ENCODE measurements at regions not wholly inside any gene's neighbourhood (a gene's known extent, or its start where the extent isn't known, plus 50 kb on each side); places are given as distances from the start of the nearest gene placed in this dataset.

DNA sequence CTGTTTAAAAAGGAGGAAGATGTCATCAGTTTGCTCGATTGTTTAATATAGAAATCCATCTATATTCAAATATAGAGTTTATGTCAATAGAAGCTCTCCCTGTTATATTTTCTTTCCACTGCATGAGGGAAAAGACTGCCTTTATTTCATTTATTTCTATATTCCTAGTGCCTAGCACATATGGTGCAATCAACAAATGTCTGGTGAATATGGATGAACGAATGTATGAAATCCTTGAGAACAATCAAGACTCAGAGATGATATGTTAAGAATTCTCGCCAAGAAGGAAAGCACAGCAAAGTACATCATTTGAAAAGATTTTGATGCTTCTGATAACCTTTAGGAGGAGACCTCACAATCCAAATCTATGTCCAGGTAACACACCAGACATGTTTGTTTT lies 296.0 kb upstream of the LMO3 start (continued):
- TF ChIP-seq, protein P1, sequence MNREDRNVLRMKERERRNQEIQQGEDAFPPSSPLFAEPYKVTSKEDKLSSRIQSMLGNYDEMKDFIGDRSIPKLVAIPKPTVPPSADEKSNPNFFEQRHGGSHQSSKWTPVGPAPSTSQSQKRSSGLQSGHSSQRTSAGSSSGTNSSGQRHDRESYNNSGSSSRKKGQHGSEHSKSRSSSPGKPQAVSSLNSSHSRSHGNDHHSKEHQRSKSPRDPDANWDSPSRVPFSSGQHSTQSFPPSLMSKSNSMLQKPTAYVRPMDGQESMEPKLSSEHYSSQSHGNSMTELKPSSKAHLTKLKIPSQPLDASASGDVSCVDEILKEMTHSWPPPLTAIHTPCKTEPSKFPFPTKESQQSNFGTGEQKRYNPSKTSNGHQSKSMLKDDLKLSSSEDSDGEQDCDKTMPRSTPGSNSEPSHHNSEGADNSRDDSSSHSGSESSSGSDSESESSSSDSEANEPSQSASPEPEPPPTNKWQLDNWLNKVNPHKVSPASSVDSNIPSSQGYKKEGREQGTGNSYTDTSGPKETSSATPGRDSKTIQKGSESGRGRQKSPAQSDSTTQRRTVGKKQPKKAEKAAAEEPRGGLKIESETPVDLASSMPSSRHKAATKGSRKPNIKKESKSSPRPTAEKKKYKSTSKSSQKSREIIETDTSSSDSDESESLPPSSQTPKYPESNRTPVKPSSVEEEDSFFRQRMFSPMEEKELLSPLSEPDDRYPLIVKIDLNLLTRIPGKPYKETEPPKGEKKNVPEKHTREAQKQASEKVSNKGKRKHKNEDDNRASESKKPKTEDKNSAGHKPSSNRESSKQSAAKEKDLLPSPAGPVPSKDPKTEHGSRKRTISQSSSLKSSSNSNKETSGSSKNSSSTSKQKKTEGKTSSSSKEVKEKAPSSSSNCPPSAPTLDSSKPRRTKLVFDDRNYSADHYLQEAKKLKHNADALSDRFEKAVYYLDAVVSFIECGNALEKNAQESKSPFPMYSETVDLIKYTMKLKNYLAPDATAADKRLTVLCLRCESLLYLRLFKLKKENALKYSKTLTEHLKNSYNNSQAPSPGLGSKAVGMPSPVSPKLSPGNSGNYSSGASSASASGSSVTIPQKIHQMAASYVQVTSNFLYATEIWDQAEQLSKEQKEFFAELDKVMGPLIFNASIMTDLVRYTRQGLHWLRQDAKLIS (CRISPR knock-in tag; IDR thresholded peaks at IDR 0.05; ENCODE audit: borderline replicate concordance) = no peak
- no peak for TF ChIP-seq SMAD3 (CRISPR knock-in tag; IDR thresholded peaks at IDR 0.05; ENCODE audit: borderline replicate concordance)
- no peak for TF ChIP-seq SOX15 (CRISPR knock-in tag; IDR thresholded peaks at IDR 0.05)
- no peak for TF ChIP-seq HMGA2 (CRISPR knock-in tag; IDR thresholded peaks at IDR 0.05)
- TF ChIP-seq ZNF121 (CRISPR knock-in tag; IDR thresholded peaks at IDR 0.05) = no peak

DNA sequence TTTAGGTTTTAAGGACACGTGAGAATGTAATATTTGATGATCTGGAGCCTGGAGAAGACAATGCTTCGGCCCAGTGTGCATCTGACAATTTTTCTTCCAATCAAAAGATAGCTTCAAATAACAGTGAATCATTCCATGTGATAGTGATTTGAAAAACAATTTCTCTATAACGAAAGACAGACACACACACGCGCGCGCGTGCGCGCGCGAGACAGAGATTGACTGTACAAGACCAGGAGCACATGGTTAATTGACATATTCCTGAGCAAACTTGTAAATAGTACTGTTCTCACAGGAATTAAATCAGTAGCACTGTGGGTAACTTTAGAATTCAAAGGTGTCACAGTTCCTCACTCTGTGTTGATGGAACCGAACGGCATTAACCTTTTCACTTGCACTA lies 287.5 kb upstream of the LMO3 start:
- H3K27me3 Mint-ChIP-seq (ENCODE audit: low read depth) = no peaks in the 10 kb centered on the region
- H3K27ac Mint-ChIP-seq = no peak overlapping the region
- DNase-seq (ENCODE audit: low spot score) (no peak), ATAC-seq (no peak)
- H3K36me3 Mint-ChIP-seq = no peaks in the 10 kb centered on the region
- H3K9me3 Mint-ChIP-seq = peaks cover 9% of the 10 kb centered on the region
- CTCF ChIA-PET = no interaction called here
- no peak overlapping the region for H3K4me3 Mint-ChIP-seq
- no peaks in the 10 kb centered on the region for H3K4me1 Mint-ChIP-seq
- POLR2A ChIA-PET = no interaction called here
- TF ChIP-seq, protein P2, sequence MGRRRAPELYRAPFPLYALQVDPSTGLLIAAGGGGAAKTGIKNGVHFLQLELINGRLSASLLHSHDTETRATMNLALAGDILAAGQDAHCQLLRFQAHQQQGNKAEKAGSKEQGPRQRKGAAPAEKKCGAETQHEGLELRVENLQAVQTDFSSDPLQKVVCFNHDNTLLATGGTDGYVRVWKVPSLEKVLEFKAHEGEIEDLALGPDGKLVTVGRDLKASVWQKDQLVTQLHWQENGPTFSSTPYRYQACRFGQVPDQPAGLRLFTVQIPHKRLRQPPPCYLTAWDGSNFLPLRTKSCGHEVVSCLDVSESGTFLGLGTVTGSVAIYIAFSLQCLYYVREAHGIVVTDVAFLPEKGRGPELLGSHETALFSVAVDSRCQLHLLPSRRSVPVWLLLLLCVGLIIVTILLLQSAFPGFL (CRISPR knock-in tag; IDR thresholded peaks at IDR 0.05; ENCODE audit: borderline replicate concordance) = no peak
- TF ChIP-seq, protein P3, sequence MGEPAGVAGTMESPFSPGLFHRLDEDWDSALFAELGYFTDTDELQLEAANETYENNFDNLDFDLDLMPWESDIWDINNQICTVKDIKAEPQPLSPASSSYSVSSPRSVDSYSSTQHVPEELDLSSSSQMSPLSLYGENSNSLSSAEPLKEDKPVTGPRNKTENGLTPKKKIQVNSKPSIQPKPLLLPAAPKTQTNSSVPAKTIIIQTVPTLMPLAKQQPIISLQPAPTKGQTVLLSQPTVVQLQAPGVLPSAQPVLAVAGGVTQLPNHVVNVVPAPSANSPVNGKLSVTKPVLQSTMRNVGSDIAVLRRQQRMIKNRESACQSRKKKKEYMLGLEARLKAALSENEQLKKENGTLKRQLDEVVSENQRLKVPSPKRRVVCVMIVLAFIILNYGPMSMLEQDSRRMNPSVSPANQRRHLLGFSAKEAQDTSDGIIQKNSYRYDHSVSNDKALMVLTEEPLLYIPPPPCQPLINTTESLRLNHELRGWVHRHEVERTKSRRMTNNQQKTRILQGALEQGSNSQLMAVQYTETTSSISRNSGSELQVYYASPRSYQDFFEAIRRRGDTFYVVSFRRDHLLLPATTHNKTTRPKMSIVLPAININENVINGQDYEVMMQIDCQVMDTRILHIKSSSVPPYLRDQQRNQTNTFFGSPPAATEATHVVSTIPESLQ (CRISPR knock-in tag; IDR thresholded peaks at IDR 0.05) = no peak
- TF ChIP-seq ATF1 (CRISPR knock-in tag; IDR thresholded peaks at IDR 0.05) = no peak

DNA sequence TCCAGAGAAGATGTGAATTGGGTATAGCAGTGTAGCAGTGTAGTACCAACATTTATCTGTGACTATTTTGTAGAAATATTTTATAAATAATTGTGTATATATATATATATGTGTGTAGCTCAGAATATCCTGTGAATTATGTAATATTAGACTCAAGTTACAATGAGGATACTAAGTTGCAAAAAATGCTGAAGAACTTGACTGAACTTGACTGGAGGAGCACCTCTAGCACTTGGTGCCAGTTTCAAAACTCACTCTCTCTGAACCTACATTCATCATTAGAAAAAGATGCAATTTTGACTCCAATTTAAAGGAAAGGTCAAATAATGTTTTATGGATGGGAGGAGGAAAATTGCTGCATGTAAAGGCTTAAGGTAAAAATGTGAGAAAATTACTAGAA lies 285.7 kb upstream of the LMO3 start:
- Mint-ChIP-seq H3K27ac (no peak overlapping the region), H3K27me3 (ENCODE audit: low read depth) (no peaks in the 10 kb centered on the region), H3K36me3 (no peaks in the 10 kb centered on the region), H3K4me1 (no peaks in the 10 kb centered on the region), H3K9me3 (peaks cover 9% of the 10 kb centered on the region), H3K4me3 (no peak overlapping the region)
- POLR2A ChIA-PET = no interaction called here
- CTCF ChIA-PET = no interaction called here
- DNase-seq (ENCODE audit: low spot score) (no peak), ATAC-seq (no peak)
- TF ChIP-seq JUN (CRISPR knock-in tag; IDR thresholded peaks at IDR 0.05) (no peak), ATF1 (CRISPR knock-in tag; IDR thresholded peaks at IDR 0.05) (no peak), ZNF263 (CRISPR knock-in tag; IDR thresholded peaks at IDR 0.05; ENCODE audit: low read depth) (no peak)
- TF ChIP-seq, protein P4, sequence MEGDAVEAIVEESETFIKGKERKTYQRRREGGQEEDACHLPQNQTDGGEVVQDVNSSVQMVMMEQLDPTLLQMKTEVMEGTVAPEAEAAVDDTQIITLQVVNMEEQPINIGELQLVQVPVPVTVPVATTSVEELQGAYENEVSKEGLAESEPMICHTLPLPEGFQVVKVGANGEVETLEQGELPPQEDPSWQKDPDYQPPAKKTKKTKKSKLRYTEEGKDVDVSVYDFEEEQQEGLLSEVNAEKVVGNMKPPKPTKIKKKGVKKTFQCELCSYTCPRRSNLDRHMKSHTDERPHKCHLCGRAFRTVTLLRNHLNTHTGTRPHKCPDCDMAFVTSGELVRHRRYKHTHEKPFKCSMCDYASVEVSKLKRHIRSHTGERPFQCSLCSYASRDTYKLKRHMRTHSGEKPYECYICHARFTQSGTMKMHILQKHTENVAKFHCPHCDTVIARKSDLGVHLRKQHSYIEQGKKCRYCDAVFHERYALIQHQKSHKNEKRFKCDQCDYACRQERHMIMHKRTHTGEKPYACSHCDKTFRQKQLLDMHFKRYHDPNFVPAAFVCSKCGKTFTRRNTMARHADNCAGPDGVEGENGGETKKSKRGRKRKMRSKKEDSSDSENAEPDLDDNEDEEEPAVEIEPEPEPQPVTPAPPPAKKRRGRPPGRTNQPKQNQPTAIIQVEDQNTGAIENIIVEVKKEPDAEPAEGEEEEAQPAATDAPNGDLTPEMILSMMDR (IDR thresholded peaks at IDR 0.05) = no peak
- TF ChIP-seq, protein P5, sequence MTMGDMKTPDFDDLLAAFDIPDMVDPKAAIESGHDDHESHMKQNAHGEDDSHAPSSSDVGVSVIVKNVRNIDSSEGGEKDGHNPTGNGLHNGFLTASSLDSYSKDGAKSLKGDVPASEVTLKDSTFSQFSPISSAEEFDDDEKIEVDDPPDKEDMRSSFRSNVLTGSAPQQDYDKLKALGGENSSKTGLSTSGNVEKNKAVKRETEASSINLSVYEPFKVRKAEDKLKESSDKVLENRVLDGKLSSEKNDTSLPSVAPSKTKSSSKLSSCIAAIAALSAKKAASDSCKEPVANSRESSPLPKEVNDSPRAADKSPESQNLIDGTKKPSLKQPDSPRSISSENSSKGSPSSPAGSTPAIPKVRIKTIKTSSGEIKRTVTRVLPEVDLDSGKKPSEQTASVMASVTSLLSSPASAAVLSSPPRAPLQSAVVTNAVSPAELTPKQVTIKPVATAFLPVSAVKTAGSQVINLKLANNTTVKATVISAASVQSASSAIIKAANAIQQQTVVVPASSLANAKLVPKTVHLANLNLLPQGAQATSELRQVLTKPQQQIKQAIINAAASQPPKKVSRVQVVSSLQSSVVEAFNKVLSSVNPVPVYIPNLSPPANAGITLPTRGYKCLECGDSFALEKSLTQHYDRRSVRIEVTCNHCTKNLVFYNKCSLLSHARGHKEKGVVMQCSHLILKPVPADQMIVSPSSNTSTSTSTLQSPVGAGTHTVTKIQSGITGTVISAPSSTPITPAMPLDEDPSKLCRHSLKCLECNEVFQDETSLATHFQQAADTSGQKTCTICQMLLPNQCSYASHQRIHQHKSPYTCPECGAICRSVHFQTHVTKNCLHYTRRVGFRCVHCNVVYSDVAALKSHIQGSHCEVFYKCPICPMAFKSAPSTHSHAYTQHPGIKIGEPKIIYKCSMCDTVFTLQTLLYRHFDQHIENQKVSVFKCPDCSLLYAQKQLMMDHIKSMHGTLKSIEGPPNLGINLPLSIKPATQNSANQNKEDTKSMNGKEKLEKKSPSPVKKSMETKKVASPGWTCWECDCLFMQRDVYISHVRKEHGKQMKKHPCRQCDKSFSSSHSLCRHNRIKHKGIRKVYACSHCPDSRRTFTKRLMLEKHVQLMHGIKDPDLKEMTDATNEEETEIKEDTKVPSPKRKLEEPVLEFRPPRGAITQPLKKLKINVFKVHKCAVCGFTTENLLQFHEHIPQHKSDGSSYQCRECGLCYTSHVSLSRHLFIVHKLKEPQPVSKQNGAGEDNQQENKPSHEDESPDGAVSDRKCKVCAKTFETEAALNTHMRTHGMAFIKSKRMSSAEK (CRISPR knock-in tag; IDR thresholded peaks at IDR 0.05; ENCODE audit: borderline replicate concordance) = no peak
- TF ChIP-seq, protein P6, sequence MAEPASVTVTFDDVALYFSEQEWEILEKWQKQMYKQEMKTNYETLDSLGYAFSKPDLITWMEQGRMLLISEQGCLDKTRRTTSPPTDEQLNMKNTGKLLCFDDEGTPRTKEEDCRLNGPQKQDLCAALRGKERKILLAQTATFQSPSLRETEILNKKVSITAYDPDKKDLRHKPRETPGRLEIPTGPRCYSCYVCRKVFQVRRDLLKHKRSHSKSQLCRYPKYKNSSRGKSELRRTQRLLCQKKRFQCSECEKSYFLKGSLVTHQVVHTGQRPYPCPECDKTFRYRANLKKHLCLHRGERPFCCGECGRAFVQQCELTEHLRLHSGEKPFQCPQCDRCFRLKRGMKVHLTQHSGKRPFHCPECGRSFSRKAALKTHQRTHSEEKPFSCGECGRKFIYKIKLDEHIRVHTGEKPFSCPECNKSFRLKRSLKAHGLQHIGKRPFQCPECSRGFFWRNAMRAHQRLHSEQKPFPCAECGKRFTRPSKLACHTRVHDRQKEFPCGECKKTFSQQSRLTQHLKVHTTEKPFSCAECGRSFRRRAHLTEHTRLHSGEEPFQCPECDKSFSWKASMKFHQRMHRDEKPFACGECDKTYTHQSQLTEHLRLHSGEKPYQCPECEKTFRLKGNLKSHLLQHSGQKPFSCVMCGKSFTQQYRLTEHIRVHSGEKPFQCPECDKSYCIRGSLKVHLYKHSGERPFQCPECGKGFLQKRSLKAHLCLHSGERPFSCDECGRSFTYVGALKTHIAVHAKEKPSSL (CRISPR knock-in tag; conservative IDR thresholded peaks at IDR 0.05) = no peak
- TF ChIP-seq, protein P7, sequence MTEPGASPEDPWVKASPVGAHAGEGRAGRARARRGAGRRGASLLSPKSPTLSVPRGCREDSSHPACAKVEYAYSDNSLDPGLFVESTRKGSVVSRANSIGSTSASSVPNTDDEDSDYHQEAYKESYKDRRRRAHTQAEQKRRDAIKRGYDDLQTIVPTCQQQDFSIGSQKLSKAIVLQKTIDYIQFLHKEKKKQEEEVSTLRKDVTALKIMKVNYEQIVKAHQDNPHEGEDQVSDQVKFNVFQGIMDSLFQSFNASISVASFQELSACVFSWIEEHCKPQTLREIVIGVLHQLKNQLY (CRISPR knock-in tag; IDR thresholded peaks at IDR 0.05) = no peak
- TF ChIP-seq, protein P8, sequence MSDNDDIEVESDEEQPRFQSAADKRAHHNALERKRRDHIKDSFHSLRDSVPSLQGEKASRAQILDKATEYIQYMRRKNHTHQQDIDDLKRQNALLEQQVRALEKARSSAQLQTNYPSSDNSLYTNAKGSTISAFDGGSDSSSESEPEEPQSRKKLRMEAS (CRISPR knock-in tag; IDR thresholded peaks at IDR 0.05) = no peak
